ENCODE measurements at regions not wholly inside any gene's neighbourhood (a gene's known extent, or its start where the extent isn't known, plus 50 kb on each side); places are given as distances from the start of the nearest gene placed in this dataset.

DNA sequence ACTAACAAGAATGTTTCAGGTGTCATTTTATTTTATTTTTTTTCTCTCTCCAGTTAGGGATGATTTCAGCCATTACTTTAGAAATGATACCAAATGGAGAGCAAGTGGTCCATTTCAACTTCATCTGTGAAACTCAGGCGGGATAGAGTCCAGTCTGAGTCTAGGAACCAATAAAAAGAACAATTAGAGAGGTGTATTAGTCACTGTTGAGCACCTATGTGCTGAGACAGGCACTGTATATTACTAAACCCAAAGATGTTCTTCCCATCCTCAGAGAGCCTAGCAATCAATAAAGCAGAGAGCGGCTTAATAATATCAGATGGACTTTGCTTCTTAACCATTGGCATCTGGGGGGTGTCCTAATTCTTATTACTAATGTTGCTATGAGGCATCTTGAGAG, 410.3 kb upstream of the SLC24A2 start:
- intact Hi-C loops (cut with DNase I), result no loop called here
- TF ChIP-seq POLR2A (IDR thresholded peaks at IDR 0.05) (no peak), POLR2AphosphoS5 (IDR thresholded peaks at IDR 0.05; ENCODE audit: insufficient read depth in 1 of 2, low read depth in 1 of 2) (no peak)
- TF ChIP-seq, protein P1, sequence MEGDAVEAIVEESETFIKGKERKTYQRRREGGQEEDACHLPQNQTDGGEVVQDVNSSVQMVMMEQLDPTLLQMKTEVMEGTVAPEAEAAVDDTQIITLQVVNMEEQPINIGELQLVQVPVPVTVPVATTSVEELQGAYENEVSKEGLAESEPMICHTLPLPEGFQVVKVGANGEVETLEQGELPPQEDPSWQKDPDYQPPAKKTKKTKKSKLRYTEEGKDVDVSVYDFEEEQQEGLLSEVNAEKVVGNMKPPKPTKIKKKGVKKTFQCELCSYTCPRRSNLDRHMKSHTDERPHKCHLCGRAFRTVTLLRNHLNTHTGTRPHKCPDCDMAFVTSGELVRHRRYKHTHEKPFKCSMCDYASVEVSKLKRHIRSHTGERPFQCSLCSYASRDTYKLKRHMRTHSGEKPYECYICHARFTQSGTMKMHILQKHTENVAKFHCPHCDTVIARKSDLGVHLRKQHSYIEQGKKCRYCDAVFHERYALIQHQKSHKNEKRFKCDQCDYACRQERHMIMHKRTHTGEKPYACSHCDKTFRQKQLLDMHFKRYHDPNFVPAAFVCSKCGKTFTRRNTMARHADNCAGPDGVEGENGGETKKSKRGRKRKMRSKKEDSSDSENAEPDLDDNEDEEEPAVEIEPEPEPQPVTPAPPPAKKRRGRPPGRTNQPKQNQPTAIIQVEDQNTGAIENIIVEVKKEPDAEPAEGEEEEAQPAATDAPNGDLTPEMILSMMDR (IDR thresholded peaks at IDR 0.05), result no peak
- DNase-seq (ENCODE audit: extremely low spot score in 2 of 2), result no peak
- no peaks in the 10 kb centered on the region for H3K27me3 ChIP-seq
- H3K36me3 ChIP-seq, result no peaks in the 10 kb centered on the region
- H3K27ac ChIP-seq, result no peak overlapping the region
- no peak overlapping the region for H3K4me3 ChIP-seq
- peaks cover 5% of the 10 kb centered on the region for H3K4me1 ChIP-seq
- H3K9me3 ChIP-seq, result no peaks in the 10 kb centered on the region

- TF ChIP-seq, protein P1 (IDR thresholded peaks at IDR 0.05), result no peak
- peak in 1 of 2 donors; percentile 34 for TF ChIP-seq POLR2AphosphoS5 (IDR thresholded peaks at IDR 0.05; ENCODE audit: insufficient read depth in 1 of 2, low read depth in 1 of 2)
- Histone ChIP-seq H3K4me3 (no peak overlapping the region), H3K9me3 (no peaks in the 10 kb centered on the region), H3K4me1 (peaks cover 5% of the 10 kb centered on the region), H3K36me3 (no peaks in the 10 kb centered on the region), H3K27me3 (no peaks in the 10 kb centered on the region), H3K27ac (no peak overlapping the region)
- no peak for DNase-seq (ENCODE audit: extremely low spot score in 2 of 2)
- intact Hi-C loops (cut with DNase I), result no loop called here
Measured at GRCh38 chr9:20197976-20198685, 409.3 kb upstream of the SLC24A2 start.

GRCh38 chr9:20191228-20191840, 402.5 kb upstream of the SLC24A2 start:
- H3K4me1 ChIP-seq, result no peaks in the 10 kb centered on the region
- no peak overlapping the region for H3K27ac ChIP-seq
- TF ChIP-seq POLR2A (IDR thresholded peaks at IDR 0.05), result no peak
- no peak for TF ChIP-seq POLR2AphosphoS5 (IDR thresholded peaks at IDR 0.05; ENCODE audit: insufficient read depth in 1 of 2, low read depth in 1 of 2)
- TF ChIP-seq, protein P1 (IDR thresholded peaks at IDR 0.05), result no peak
- intact Hi-C loops (cut with DNase I), result no loop called here
- no peaks in the 10 kb centered on the region for H3K27me3 ChIP-seq
- H3K4me3 ChIP-seq, result no peak overlapping the region
- H3K9me3 ChIP-seq, result no peaks in the 10 kb centered on the region
- DNase-seq (ENCODE audit: extremely low spot score in 2 of 2), result no peak
- no peaks in the 10 kb centered on the region for H3K36me3 ChIP-seq

DNA sequence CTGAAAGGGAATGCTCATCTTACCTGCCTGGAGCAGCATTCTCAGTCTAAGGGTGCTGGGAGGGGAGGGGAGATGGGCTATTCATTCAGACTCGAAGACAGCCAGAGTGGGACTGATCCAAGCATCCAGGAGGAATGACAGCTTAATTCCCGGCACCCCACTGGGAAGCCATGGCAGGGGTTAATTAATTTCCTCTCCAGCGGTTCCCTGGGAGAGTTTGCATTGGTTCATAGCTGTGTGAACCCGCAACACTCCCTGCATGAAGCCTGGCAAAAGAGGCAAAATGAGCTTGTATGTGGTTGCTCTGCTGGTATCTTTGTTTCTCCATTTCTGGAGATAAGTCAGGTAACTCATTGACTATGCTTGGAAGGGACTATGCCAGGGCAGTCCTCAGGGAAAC, 401.0 kb upstream of the SLC24A2 start:
- no peaks in the 10 kb centered on the region for H3K9me3 ChIP-seq
- intact Hi-C loops (cut with DNase I), result no loop called here
- no peak for DNase-seq (ENCODE audit: extremely low spot score in 2 of 2)
- H3K36me3 ChIP-seq, result no peaks in the 10 kb centered on the region
- no peak overlapping the region for H3K4me3 ChIP-seq
- no peak overlapping the region for H3K27ac ChIP-seq
- no peaks in the 10 kb centered on the region for H3K4me1 ChIP-seq
- no peaks in the 10 kb centered on the region for H3K27me3 ChIP-seq
- TF ChIP-seq POLR2AphosphoS5 (IDR thresholded peaks at IDR 0.05; ENCODE audit: insufficient read depth in 1 of 2, low read depth in 1 of 2), result no peak

DNA sequence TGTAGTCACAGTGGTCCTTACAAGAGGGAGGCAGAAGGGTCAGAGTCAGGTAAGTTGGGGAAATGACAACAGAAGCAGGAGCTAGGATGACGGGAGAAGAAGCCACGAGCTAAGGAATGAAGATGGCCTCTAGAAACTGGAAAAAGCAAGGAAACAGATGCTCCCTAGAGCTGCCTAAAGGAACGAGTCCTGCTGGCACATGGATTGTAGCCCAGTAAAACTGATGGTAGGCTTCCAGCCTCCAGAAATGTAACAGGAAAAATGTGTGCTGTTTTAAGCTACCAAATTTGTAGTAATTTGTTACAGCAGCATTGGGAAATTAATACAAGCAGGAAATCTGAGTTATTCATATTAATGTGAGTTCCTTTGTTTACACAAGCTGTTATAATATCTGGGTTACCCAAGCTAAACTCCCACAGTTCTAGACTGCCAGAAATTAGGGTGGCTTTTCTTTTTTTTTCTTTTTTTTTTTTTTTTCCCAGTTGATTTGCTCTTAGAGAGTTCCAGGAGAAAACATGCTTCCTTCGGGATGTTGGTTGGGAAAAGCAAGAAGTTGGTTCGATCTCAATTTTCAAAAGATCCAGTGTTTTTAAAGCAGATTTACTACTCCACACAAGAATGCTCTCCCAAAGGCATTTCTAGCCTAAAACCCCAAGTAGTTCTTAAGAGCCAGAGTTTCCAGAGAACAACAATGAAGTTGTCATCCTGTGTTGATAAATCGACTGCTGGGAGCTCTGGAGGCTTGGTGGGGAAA, 400.0 kb upstream of the SLC24A2 start:
- no peak for DNase-seq (ENCODE audit: extremely low spot score in 2 of 2)
- H3K27ac ChIP-seq, result no peak overlapping the region
- no peak overlapping the region for H3K4me3 ChIP-seq
- intact Hi-C loops (cut with DNase I), result no loop called here
- TF ChIP-seq POLR2A (IDR thresholded peaks at IDR 0.05) (no peak), POLR2AphosphoS5 (IDR thresholded peaks at IDR 0.05; ENCODE audit: insufficient read depth in 1 of 2, low read depth in 1 of 2) (no peak)
- TF ChIP-seq, protein P1 (IDR thresholded peaks at IDR 0.05), result no peak
- H3K36me3 ChIP-seq, result no peaks in the 10 kb centered on the region
- no peaks in the 10 kb centered on the region for H3K27me3 ChIP-seq
- no peaks in the 10 kb centered on the region for H3K4me1 ChIP-seq
- H3K9me3 ChIP-seq, result no peaks in the 10 kb centered on the region
